Neural progenitor cell (in vitro differentiated cells): ENCODE measurements at regions not wholly inside any gene's neighbourhood (a gene's known extent, or its start where the extent isn't known, plus 50 kb on each side); places are given as distances from the start of the nearest gene placed in this dataset.

Experiments used
- DNase-seq: peaks from one replicate; pipeline ENCODE4 v3.0.0-alpha.2; 2016; ENCODE audit warnings: low spot score
- H2AFZ ChIP-seq: fragments of 200-600 bp; sonication (generic); replicated peaks from 2 replicates; pipeline ENCODE4 v1.6.1; 2016; ENCODE audit warnings: antibody characterized with exemption
- H3F3A ChIP-seq: fragments of 200-600 bp; sonication (generic); 2 replicates; pipeline ENCODE4 v1.6.1; 2016; ENCODE audit warnings: antibody characterized with exemption, low read depth
- H3K27ac ChIP-seq: fragments of 200-600 bp; sonication (generic); 2 replicates; pipeline ENCODE4 v1.5.1; 2016; ENCODE audit warnings: mild to moderate bottlenecking
- H3K27me3 ChIP-seq: fragments of 200-600 bp; sonication (generic); 2 replicates; pipeline ENCODE4 v1.6.1; 2016; ENCODE audit warnings: mild to moderate bottlenecking, moderate library complexity
- H3K36me3 ChIP-seq: fragments of 200-600 bp; sonication (generic); 2 replicates; pipeline ENCODE4 v1.5.1; 2016
- H3K4me1 ChIP-seq: fragments of 200-600 bp; sonication (generic); 2 replicates; pipeline ENCODE4 v1.6.1; 2016; ENCODE audit warnings: mixed run types
- H3K4me2 ChIP-seq: fragments of 200-600 bp; sonication (generic); 2 replicates; pipeline ENCODE4 v1.6.1; 2016
- H3K4me3 ChIP-seq: fragments of 200-600 bp; sonication (generic); 2 replicates; pipeline ENCODE4 v1.5.1; 2016
- H3K79me2 ChIP-seq: fragments of 200-600 bp; sonication (generic); 2 replicates; pipeline ENCODE4 v1.6.1; 2016; ENCODE audit warnings: low read depth
- H3K9ac ChIP-seq: fragments of 200-600 bp; sonication (generic); 2 replicates; pipeline ENCODE4 v1.6.1; 2016
- H3K9me3 ChIP-seq: fragments of 200-600 bp; sonication (generic); 2 replicates; pipeline ENCODE4 v1.5.1; 2016; ENCODE audit warnings: low read depth
- H4K20me1 ChIP-seq: fragments of 200-600 bp; sonication (generic); 2 replicates; pipeline ENCODE4 v1.6.1; 2016; ENCODE audit warnings: low read depth
- H3K27ac Mint-ChIP-seq: 3 replicates; pipeline ENCODE4 v1.8.0; 2021; ENCODE audit warnings: mixed read lengths
- H3K27me3 Mint-ChIP-seq: 2 replicates; pipeline ENCODE4 v1.8.0; 2022; ENCODE audit warnings: low read depth, mild to moderate bottlenecking, inconsistent platforms, moderate library complexity, mixed read lengths; ENCODE audit not compliant: insufficient read depth
- H3K36me3 Mint-ChIP-seq: 3 replicates; pipeline ENCODE4 v1.8.0; 2021; ENCODE audit warnings: mixed read lengths
- H3K4me1 Mint-ChIP-seq: 3 replicates; pipeline ENCODE4 v1.8.0; 2021; ENCODE audit warnings: mixed read lengths
- H3K4me3 Mint-ChIP-seq: 3 replicates; pipeline ENCODE4 v1.8.0; 2021; ENCODE audit warnings: mild to moderate bottlenecking, moderate library complexity, mixed read lengths
- H3K9me3 Mint-ChIP-seq: 3 replicates; pipeline ENCODE4 v1.8.0; 2020; ENCODE audit warnings: mixed read lengths
- CTCF ChIP-seq: fragments of 200-600 bp; sonication (generic); IDR thresholded peaks from 2 replicates; pipeline ENCODE4 v1.5.1; 2017; ENCODE audit warnings: antibody characterized with exemption, mild to moderate bottlenecking
- EZH2 ChIP-seq: fragments of 200-600 bp; sonication (generic); IDR thresholded peaks from 2 replicates; pipeline ENCODE4 v1.6.1; 2017; ENCODE audit warnings: antibody characterized with exemption, mild to moderate bottlenecking, moderate library complexity
- EZH2phosphoT487 ChIP-seq: fragments of 200-600 bp; sonication (generic); IDR thresholded peaks from 2 replicates; pipeline ENCODE4 v1.6.1; 2017; ENCODE audit warnings: antibody characterized with exemption

- no peaks in the 10 kb centered on the region for H3K36me3 Mint-ChIP-seq
Observed at GRCh38 chr9:95588724-95589588, 72.2 kb upstream of the PTCH1 start.

GRCh38 chr9:95587021-95587964 lies 70.5 kb upstream of the PTCH1 start:
- H3K9me3 ChIP-seq, result no peaks in the 10 kb centered on the region
- DNase-seq, result no peak
- H3K4me1 Mint-ChIP-seq, result peaks cover 19% of the 10 kb centered on the region
- peaks cover 2% of the 10 kb centered on the region for H3K9me3 Mint-ChIP-seq
- H3K9ac ChIP-seq, result no peak overlapping the region
- no peaks in the 10 kb centered on the region for H3K36me3 ChIP-seq
- H3K27me3 ChIP-seq, result no peaks in the 10 kb centered on the region
- no peaks in the 10 kb centered on the region for H4K20me1 ChIP-seq
- no peak overlapping the region for H3K27ac Mint-ChIP-seq
- H3K4me2 ChIP-seq, result no peak overlapping the region
- H3K27me3 Mint-ChIP-seq, result peaks cover 9% of the 10 kb centered on the region
- no peaks in the 10 kb centered on the region for H3K36me3 Mint-ChIP-seq
- TF ChIP-seq EZH2 (no peak), CTCF (no peak), EZH2phosphoT487 (no peak)
- H3K27ac ChIP-seq, result no peak overlapping the region
- no peak overlapping the region for H3K4me3 ChIP-seq
- peaks cover 7% of the 10 kb centered on the region for H3F3A ChIP-seq
- H2AFZ ChIP-seq, result no peak overlapping the region
- no peaks in the 10 kb centered on the region for H3K79me2 ChIP-seq
- H3K4me1 ChIP-seq, result peaks cover 18% of the 10 kb centered on the region
- no peak overlapping the region for H3K4me3 Mint-ChIP-seq

More at GRCh38 chr9:95588724-95589588, 72.2 kb upstream of the PTCH1 start:
- DNase-seq, result no peak
- Histone ChIP-seq H3K4me2 (no peak overlapping the region), H3K27ac (no peak overlapping the region), H3K27me3 (no peaks in the 10 kb centered on the region), H3K9ac (no peak overlapping the region), H2AFZ (no peak overlapping the region), H4K20me1 (no peaks in the 10 kb centered on the region), H3K79me2 (no peaks in the 10 kb centered on the region), H3K4me3 (no peak overlapping the region), H3K36me3 (no peaks in the 10 kb centered on the region), H3F3A (no peaks in the 10 kb centered on the region), H3K4me1 (peaks cover 9% of the 10 kb centered on the region), H3K9me3 (no peaks in the 10 kb centered on the region)
- Mint-ChIP-seq H3K27me3 (peaks cover 9% of the 10 kb centered on the region), H3K9me3 (peaks cover 2% of the 10 kb centered on the region), H3K4me3 (no peak overlapping the region), H3K4me1 (peaks cover 13% of the 10 kb centered on the region), H3K27ac (no peak overlapping the region)
- TF ChIP-seq EZH2 (no peak), CTCF (no peak), EZH2phosphoT487 (no peak)

- H4K20me1 ChIP-seq, result no peaks in the 10 kb centered on the region
- H3K4me2 ChIP-seq, result no peak overlapping the region
- peaks cover 27% of the 10 kb centered on the region for H3K4me1 ChIP-seq
- Mint-ChIP-seq H3K36me3 (no peaks in the 10 kb centered on the region), H3K4me1 (peaks cover 28% of the 10 kb centered on the region), H3K27ac (no peak overlapping the region), H3K4me3 (no peak overlapping the region), H3K27me3 (peaks cover 9% of the 10 kb centered on the region), H3K9me3 (peaks cover 2% of the 10 kb centered on the region)
- H3K27me3 ChIP-seq, result no peaks in the 10 kb centered on the region
- H2AFZ ChIP-seq, result no peak overlapping the region
- H3K9me3 ChIP-seq, result no peaks in the 10 kb centered on the region
- H3K79me2 ChIP-seq, result no peaks in the 10 kb centered on the region
- H3F3A ChIP-seq, result peaks cover 17% of the 10 kb centered on the region
- H3K27ac ChIP-seq, result no peak overlapping the region
- no peak overlapping the region for H3K9ac ChIP-seq
- no peak overlapping the region for H3K4me3 ChIP-seq
- no peak for DNase-seq
- no peaks in the 10 kb centered on the region for H3K36me3 ChIP-seq
- TF ChIP-seq CTCF, result no peak
Observed at GRCh38 chr9:95586326-95586725, 69.6 kb upstream of the PTCH1 start.
